Astrocyte of the hippocampus (primary cell): ENCODE measurements at regions not wholly inside any gene's neighbourhood (a gene's known extent, or its start where the extent isn't known, plus 50 kb on each side); places are given as distances from the start of the nearest gene placed in this dataset.

ENCODE experiments used
- DNase-seq: peaks from one replicate; pipeline ENCODE4 v3.0.0; 2011; ENCODE audit warnings: low read depth, low spot score

DNA sequence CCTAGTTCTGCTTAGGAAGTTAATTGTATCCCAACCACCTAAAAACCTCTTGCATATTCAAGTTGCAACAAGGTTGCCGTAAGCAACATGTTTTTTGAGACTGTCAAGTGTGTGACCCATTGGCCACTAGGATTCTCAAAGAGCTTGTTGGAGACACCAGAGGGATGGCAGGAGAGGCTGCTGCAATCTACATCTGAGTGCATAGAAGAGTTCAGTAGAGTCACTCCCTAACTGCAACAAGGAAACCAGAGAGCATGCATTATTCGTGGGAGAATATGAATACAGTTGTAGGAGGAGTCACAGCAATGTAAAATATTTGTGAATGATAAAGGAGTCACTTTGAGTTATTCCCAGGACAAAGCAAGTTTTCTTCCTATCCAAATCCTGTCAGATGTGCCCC lies 538.6 kb downstream of the TNS3 start:
- no peak for DNase-seq

DNA sequence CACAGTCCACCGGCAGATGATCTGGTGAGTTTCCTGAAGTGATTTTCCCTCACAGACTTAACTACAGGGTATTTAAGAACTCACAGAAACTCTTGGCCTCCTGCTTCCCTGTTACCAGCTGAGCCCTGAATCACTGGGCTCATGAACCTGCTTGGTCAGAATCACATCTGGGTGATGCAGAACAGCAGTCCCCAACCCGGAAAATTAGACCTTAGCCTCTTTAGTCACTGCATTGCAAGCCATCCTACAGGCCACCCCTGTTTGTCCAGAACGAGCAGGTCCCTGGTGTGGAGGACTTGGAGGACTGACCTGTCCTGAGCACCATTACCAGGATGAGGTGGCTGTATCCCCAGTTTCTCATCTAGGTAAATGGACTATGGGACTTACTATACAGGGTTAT lies 539.2 kb downstream of the TNS3 start:
- no peak for DNase-seq

DNA sequence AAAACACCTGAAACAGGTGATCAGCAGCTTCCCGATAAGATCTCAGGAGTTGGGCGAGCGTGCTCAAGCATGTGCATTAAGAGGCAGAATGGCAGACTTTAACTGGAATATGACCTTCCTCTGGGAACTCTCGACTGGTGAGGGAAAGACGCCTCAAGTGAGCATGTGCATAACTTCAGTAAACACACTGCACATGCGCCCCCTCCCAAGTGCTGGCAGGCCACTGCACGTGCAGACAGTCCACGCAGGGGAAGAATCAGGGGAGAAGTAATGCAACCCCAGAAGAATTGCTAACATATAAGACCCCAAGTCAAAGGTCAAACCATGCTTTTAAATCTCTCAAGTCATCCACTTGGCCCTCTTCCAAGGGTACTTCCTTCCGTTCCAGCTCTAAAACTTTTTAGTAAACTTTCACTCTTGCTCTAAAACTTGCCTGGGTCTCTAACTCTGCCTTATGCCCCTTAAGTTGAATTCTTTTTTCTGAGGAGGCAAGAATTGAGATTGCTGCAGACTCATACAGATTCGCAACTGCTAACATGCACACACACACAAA lies 541.0 kb downstream of the TNS3 start:
- DNase-seq, result no peak

DNA sequence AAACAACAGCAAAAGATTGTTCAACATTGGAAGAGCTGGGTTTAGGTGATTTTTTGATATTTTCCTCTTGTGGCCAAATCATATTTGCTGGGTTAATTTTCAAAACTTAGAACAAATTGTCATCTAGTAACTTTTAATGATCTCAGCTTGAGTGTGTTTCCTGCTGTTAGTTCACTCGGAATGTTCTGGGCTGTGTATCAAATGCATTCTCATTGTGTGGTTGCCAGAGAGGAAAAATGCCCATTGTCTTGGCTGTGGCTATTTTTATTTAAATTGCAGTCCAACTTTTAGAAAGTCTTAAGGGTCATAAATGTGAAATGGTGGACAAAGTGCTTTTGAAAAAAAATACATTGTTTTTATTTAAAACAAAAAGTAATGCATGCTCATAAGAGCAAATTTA lies 542.0 kb downstream of the TNS3 start:
- peak; percentile 81 for DNase-seq

DNA sequence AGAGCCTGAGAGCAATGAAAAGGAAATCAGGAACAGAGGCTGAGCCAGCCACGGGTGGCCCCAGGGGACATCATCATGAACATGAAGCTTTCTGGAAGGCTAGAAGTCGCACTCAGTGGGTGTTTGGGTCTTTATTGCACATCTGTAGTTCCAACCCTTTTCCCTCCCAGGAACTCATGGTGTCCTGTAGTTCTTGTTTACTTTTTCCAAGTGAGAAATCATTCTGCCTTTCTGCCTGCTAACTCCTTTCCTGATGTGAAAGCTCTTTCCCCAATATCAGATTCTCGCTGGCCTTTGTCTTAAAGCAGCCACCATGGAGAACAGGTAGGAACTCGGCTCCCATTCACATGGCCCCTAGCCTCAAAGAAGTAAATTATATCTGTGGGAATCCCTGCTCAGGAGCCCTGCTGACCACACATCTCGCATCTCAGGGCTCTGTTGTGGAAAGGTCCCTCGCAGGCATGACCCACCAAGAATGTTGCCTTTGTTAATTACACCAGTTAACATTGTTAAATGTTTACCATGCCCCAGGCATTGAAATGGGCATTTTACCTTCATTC lies 542.7 kb downstream of the TNS3 start:
- DNase-seq, result no peak

DNA sequence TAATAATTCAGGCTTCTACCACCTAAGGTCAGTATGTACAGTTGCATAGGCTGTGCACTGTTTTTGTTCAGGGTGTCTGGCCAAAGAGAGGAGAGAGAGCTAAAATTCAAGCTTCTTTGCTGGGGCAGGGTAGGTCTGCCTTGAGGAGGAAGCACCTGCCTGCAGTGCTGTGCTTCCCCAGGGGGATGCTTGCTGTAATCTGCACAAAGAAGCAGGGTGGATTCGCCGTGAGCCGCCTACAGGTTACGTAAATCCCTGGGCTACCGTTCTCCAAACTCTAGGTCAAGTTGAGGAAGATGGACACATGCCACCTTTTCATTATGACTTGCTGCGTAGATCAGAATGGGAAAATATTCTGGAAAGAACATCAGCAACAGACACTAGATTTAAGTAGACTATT lies 543.3 kb downstream of the TNS3 start:
- no peak for DNase-seq

DNA sequence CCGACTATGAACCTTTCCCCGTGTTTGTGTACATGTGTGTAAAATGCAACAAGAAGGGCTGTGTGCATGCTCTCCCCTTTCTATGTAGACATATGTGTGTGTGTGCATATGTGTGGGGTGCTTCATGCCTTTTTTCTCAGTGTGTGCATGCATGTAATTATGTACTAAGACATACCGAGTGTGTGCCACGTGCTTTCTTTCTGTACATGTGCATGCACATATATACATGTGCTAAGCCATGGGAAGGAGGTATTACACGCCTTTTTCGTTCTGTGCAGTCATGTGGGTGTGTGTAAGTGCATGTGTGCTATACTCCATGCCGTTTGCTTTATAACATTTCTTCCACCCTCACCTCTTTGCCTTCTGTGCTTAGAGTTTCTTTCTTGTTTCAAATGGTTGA lies 544.3 kb downstream of the TNS3 start:
- DNase-seq, result no peak

DNA sequence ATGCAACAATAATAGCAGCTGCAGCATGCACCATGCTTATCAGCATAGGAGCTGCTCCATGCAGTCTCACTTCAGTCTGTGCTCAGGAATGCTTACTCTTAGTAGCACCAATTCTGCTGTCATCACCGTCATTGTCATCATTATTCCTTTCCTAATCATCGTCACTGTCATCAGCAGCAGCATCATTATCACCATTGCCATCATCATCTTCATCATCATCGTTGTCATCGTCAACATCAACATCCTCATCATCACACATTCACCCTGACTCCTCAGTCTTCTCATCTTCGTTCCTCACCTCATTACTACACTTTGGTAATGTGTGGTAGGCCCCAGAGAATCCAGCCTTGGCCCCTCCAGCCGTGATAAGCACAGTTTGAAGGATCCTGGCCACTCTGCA lies 545.0 kb downstream of the TNS3 start:
- DNase-seq, result no peak

DNA sequence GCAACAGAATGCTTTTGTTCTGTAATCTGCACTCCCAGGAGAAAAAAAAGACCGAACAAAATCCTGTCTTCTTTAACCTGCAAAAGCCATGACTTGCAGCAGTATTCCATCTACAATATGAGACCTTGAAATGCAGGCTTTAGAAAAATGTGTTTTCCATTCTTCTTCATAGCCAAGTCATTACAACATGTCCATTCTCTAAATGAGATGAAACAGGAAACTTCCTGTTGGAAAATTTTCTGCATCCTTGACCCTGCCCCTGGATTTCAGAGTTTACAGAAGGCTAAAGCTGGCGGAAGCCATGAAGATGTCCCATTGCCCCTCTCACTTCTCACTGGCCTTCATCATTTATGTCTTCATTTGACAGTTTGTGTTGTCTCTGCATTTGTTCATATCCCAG lies 546.4 kb downstream of the TNS3 start:
- no peak for DNase-seq

DNA sequence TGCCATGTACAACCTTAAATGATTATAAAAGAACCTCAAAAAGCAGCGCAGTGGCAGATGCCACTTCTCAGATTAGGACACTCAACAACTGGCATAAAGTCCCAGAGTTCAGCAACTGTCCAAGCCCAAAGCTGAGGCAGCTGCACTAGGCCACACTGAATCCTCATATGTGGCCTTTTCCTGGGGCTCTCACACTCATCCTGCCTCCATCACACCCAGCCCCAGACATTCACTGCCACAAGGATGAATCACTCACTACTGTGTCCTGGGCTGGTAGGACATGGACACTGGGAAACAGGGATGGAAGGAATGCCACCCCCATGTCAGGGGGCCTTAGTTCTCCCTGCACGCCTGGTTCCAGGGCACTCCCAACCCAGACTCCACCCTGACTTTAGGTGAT lies 547.7 kb downstream of the TNS3 start:
- no peak for DNase-seq

DNA sequence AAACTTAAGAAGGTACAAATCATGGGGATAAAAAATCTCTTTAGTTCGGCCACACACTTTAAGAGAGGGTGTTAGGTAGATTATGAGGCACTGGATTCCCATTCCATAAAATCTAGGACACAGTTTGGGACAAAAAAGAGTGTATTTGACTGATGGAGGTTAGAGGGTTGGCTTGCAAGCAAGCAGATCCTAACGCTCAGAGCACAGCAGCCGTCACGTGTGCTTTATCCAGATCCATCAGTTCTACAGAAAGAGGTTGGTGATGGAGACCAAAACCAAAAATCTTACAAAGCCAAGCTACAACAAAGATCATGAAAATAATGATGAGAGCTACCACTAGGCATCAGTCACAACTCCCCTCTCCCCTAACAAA lies 549.4 kb downstream of the TNS3 start:
- DNase-seq, result no peak

DNA sequence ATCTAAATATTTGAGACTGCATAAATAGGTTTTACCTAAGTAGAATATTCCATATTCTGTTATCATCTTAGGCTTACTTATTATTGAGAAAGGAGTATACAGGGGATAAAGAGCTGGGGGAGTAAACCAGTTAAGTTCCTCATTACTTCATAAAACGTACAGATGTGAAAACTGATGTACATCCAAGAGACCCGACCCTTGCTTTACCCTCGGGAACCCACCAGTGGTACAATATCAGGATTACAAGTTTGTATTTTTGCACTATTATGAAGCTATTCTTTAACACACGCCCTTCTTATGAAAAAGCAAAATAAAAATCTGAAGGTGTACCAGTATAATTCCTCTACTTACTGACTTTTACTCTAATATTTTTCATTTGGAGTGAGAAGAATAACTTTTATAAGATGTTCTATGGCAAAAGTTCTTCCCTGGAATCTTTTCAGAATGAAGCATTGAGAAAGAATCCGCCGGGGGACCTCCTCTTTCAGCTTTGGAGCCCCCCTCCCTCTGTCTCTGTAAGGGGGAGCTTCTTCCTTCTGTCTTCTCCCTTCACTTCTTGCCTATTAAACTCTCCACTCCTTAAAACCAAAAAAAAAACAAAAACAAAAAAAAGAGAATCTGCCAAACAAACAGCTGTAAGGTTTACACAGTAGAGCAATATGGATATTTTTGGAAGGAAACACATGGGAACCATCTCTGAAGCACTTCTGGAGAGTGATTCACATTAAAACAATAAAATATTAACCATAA lies 550.0 kb downstream of the TNS3 start:
- no peak for DNase-seq

DNA sequence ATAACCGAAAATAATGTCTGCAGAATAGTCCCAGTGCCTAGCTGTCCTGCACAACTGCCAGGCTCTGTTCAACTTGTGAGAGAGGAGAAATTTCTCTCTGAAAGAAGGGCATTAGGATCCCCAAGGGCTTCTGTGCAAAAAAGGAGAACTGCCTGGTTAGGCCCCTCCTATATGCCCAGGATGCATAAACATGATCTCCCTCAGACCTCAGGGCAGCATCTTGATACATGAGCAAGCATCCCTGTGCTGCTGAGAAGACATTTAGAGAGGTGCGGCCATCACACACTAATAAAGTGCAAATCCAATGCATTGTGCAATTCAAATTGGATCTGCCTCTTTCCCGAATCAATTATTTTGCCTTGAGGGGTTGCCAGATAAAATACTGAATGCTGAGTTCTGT lies 553.6 kb downstream of the TNS3 start:
- no peak for DNase-seq

DNA sequence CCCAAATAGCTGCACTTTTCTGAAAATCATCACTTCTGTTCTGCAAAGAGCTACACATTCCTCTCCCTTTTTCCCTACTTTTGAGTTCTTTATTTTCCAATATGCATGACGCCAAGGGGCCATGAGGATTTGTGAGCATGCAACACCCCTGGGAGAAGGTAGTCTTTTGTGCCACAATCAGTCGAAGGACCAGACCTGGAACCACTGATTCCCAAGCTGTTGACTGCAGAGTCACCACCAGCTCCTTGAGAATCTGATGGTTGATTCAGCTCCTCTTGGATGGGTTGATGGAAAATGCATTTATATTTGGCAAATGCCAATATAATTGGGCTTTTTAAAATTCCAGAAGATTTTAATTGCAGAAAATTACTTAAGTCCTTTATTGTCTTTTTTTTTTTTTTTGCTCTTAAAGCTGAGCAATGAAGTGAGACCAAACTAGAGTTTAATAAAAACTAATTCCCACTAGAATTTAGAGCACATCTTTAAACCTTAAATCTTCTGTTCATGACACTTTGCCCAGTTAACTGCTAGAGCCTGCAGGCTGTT lies 554.1 kb downstream of the TNS3 start:
- DNase-seq, result no peak

DNA sequence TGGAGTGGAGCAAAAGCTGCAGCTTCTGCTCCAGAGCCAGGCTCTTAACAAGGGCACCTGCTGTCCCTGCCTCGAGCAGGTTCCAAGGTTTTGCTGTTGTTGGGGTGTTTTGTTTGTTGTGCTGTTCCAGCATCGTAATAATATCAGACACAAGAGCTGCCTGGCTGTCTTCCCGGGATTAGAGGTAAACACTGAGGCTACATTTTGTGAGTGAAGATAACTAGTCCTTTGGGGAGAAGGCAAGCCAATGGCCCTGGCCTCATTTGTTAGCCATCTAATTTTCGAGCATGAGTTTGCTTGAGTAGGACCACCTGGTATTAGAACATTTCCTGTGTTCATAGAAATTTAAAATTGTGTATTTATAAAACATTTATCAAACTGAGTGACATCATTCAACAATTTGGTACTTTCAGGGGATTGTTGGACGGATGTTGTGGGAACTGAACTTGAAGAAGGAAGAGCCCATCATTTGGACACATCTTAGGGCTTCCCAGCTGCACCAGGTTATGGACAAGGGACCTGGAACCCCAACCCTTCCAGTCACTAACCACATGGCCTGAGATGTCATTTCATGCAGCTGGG lies 555.0 kb downstream of the TNS3 start:
- DNase-seq, result no peak

DNA sequence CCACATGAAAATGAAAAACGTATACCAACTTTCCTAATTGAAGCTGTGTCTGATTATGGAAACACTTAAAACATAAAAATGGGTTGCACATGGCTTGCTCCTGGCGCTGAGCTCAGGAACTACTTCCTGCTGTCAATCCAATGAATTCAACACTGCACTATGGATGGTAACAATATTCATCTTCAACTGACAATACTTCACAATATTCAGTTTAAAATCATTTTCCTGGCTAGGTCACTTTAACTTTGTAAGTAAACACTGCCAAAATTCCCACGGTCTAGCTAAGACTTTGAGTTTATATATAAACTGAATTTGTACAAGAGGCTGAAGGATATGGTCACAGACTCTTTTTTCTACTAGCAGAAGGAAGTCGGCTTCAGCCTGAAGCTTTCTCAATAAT lies 556.9 kb downstream of the TNS3 start:
- DNase-seq, result no peak

DNA sequence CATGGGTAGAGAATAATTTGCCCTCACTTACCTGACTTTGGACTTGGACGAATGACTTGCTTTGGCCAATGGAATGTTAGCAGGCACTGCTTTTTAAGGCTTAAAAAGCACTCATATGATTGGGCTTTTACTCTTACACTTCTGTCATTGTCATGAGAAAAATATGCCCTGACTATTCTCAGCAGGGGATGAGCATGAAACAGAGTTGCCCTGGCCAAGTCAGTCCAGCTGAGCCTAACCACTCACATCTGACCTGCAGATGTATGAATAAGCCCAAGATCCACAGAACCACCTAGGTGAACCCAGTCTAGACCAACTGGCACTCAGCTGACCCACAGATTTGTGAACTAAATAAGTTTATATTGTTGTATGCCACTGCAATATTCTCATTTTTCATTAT lies 573.5 kb downstream of the TNS3 start:
- DNase-seq, result peak; percentile 4

DNA sequence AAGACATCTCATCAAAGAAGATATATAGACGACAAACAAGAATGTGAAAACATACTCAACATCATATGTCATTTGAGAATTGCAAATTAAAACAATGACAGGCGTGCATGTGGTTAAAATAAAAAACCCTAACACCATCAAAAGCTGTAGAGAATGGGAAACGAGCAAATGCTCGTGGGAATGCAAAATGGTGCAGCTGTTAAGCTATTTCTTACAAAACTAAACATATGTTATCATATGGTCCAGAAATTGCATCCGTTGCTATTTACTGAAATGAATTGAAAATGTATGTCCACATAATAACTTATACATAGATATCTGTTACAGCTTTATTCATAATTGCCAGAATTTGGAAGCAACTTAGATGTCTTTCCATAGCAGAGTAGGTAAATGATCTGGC lies 574.4 kb downstream of the TNS3 start:
- DNase-seq, result no peak

DNA sequence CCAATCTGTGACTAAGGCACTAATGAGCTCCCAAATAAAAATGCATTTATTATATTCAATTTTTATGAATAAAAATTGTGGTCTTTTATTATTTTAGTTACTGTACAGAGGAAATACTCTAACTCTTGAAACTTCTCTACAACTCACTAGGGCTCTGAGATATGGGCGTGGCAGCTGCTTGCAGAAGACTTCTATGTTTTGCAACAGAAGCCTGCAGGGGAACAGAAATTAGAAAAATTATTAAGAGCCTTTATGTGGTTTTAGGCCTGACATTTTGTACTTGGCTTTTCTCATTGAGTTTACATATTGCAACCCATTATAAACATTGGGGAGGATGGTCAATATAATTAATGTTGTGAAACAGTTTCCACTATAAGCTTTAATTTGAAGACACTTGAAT lies 581.4 kb downstream of the TNS3 start:
- no peak for DNase-seq

DNA sequence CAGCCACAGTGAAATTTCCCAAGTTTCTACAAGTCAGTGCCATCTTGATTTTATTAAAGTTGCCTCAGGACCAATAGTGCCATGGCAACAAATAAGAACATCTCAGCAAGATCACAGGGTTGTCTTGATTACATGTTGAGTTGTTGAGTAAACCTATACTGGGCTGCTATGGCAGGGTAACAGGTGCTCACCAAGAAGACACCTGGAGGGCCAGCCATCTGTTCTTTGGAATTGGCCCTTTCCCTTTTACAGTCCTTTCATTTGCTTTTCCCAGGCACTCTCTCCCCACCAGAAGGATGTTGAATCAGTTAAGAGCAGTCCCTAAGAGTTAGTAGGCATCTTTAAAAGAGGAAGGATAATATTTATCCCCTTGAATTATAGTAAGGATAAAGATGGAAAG lies 582.0 kb downstream of the TNS3 start:
- DNase-seq, result no peak

DNA sequence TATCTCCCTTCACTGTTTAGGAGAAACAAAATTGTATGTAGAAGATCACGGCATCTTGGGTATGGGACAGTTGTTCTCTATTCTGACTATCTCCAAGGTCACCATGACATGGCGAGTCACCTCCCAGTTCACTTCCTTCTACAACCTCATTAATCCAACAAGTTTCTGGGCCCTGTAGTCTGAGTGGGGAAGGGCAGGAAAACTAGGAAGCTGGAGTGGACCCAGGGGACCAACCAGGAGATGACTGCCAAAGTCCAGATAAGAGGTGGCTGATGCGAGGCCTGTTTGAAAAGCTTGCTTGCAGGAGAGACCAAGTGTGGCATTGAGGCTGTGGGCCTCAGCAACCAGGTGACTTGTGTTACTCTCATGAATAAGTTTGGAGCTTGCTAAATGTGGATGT lies 584.9 kb downstream of the TNS3 start:
- DNase-seq, result no peak

DNA sequence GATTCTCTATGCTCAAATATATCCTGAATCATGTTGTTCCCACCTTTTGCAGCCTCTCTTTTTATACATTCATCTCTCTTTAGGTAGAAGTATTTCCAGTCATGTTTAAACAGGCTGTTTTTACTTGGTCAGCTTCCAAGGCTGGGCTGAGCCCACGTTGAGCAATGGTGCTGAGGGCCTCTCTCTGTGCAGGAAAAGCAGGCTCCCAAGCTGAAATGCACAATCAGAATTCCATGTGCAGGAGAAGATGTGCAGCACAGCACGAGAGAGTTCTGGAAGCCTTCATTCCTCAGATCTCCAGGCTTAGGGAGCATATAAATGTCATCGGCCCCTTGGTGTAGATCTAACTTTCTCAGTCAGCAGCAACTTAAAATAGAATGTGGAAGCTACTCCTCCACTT lies 588.5 kb downstream of the TNS3 start:
- no peak for DNase-seq

DNA sequence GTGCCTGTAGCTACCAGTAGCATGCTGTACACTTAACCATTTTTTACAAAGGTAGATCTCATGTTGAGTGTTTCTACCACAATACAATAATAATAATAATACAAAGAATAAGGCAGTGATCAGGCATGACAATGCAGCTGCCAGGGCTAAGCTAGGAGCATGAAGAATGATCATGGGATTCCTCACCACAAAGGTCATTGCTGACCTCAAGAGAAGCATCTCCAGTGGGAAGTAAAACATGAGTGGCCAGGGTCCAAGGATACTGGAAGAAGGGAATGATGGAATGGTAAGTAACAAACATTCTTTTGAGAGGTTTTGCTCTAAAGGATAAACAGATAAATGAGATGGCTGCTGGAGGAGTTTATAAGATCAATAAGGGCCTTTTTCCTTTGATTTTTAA lies 591.1 kb downstream of the TNS3 start:
- DNase-seq, result no peak
